MCF 10A (cell line): ENCODE measurements at regions not wholly inside any gene's neighbourhood (a gene's known extent, or its start where the extent isn't known, plus 50 kb on each side); places are given as distances from the start of the nearest gene placed in this dataset.

ENCODE experiments used
- BruUV-seq: library from RNA; stranded (reverse); fragments of 400-500 nt; replicated peaks from 2 replicates; lab custom pipeline; 2021; lab: Mats Ljungman, UMichigan
- CTCF ChIA-PET: fragments of 300-600 bp; sonication (Branson Sonifier 250); formaldehyde crosslinking; extraction: SDS; loops from one replicate; lab custom pipeline; 2021; ENCODE audit warnings: antibody characterized with exemption, inconsistent platforms; lab: Yijun Ruan, JAX
- POLR2A ChIA-PET: fragments of 300-600, 350-650 bp; sonication (Branson Sonifier 250); formaldehyde crosslinking; extraction: SDS; loops from one replicate; lab custom pipeline; 2020; ENCODE audit warnings: antibody characterized with exemption, inconsistent platforms; lab: Yijun Ruan, JAX
- DNase-seq: peaks from one replicate; pipeline ENCODE4 v3.0.0-alpha.2; 2018; ENCODE audit not compliant: unreplicated experiment
- H3K27ac Mint-ChIP-seq: one replicate; pipeline ENCODE4 v1.8.0; 2022; ENCODE audit warnings: mild to moderate bottlenecking, low read depth, mixed read lengths; ENCODE audit not compliant: unreplicated experiment
- H3K27me3 Mint-ChIP-seq: one replicate; pipeline ENCODE4 v1.8.0; 2022; ENCODE audit warnings: mixed read lengths; ENCODE audit not compliant: insufficient read depth, unreplicated experiment
- H3K36me3 Mint-ChIP-seq: one replicate; pipeline ENCODE4 v1.8.0; 2022; ENCODE audit warnings: mild to moderate bottlenecking, moderate library complexity, mixed read lengths; ENCODE audit not compliant: insufficient read depth, unreplicated experiment
- H3K4me1 Mint-ChIP-seq: one replicate; pipeline ENCODE4 v1.8.0; 2022; ENCODE audit warnings: mixed read lengths; ENCODE audit not compliant: insufficient read depth, unreplicated experiment
- H3K4me3 Mint-ChIP-seq: one replicate; pipeline ENCODE4 v1.8.0; 2022; ENCODE audit warnings: mild to moderate bottlenecking, moderate library complexity, mixed read lengths; ENCODE audit not compliant: unreplicated experiment
- H3K9me3 Mint-ChIP-seq: one replicate; pipeline ENCODE4 v1.8.0; 2022; ENCODE audit warnings: mixed read lengths; ENCODE audit not compliant: unreplicated experiment
- intact Hi-C: fragments of 100-400 bp; cut with micrococcal nuclease; formaldehyde crosslinking; loops from 2 replicates; pipeline ENCODE4 v1.14.1; 2022
- TF ChIP-seq, protein P1 (sequence below): fragments of 200-600 bp; IDR thresholded peaks from one replicate; pipeline ENCODE4 v1.8.0; 2022; ENCODE audit warnings: antibody characterized with exemption, mild to moderate bottlenecking; ENCODE audit not compliant: unreplicated experiment

DNA sequence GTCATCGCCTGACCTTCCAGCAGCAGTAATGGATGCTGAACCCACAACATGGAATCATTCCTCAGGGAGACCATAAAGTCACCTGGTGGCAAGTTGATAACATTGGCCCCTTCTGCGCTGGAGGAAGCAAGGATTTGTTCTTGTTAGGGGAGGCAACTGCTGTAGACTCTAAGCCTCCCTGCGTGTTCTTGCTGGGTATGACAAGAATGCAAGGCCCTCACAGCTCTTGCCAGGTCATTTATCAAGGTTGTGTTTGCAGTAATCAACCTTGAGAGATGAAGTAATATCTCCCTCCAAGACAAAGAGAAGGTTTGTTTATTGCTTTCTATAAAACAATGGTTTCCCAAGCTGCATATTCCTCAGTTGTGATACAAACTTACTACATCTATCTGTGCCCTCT, 80.9 kb downstream of the PERP start:
- no peaks in the 10 kb centered on the region for H3K9me3 Mint-ChIP-seq
- TF ChIP-seq, protein P1, sequence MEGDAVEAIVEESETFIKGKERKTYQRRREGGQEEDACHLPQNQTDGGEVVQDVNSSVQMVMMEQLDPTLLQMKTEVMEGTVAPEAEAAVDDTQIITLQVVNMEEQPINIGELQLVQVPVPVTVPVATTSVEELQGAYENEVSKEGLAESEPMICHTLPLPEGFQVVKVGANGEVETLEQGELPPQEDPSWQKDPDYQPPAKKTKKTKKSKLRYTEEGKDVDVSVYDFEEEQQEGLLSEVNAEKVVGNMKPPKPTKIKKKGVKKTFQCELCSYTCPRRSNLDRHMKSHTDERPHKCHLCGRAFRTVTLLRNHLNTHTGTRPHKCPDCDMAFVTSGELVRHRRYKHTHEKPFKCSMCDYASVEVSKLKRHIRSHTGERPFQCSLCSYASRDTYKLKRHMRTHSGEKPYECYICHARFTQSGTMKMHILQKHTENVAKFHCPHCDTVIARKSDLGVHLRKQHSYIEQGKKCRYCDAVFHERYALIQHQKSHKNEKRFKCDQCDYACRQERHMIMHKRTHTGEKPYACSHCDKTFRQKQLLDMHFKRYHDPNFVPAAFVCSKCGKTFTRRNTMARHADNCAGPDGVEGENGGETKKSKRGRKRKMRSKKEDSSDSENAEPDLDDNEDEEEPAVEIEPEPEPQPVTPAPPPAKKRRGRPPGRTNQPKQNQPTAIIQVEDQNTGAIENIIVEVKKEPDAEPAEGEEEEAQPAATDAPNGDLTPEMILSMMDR: no peak
- H3K4me1 Mint-ChIP-seq: peaks cover 23% of the 10 kb centered on the region
- ChIA-PET POLR2A (interaction anchor here (2.9 to 10.9 kb wide), 3 partner anchors 13 to 62 kb away, joined by 12 to 506 read pairs (median 247); no protein-coding TSS in a partner anchor), CTCF (interaction anchor here (1.2 to 13.4 kb wide), 2 partner anchors 10 to 20 kb away, joined by 3 to 208 read pairs; no protein-coding TSS in a partner anchor)
- no peak for DNase-seq
- H3K36me3 Mint-ChIP-seq: no peaks in the 10 kb centered on the region
- intact Hi-C loops: no loop called here
- no peak overlapping the region for H3K27ac Mint-ChIP-seq
- no TSS peak for BruUV-seq
- H3K27me3 Mint-ChIP-seq: no peaks in the 10 kb centered on the region
- H3K4me3 Mint-ChIP-seq: no peak overlapping the region

DNA sequence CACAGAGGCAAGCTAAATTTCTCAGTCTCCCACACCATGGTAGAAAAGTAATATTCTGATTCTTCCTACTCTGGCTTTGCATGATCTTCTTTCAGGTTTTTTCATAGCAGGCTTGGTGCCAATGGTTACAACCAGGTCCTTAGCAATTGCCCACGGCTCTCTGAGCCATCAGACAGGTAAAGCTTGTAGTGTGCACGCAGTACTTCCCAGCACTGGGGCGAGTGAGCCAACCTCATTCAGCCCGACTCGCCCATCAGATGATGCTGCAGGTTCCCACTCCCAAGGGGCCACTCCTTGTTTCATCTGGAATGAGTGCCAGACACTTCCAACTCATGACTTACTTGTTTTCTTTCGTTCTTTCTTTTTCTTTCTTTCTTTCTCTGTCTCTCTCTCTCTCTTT, 78.3 kb downstream of the PERP start:
- Mint-ChIP-seq H3K36me3 (peaks cover 6% of the 10 kb centered on the region), H3K4me1 (peaks cover 42% of the 10 kb centered on the region), H3K27ac (peak overlapping the region; percentile 52), H3K9me3 (no peaks in the 10 kb centered on the region), H3K4me3 (peak overlapping the region; percentile 14), H3K27me3 (no peaks in the 10 kb centered on the region)
- TF ChIP-seq, protein P1: no peak
- DNase-seq: peak; percentile 85
- POLR2A ChIA-PET: interaction anchor here (0.6 to 10.9 kb wide), 13 partner anchors 9 to 664 kb away, joined by 3 to 717 read pairs (median 11); partner anchors contain the start of gene PERP
- CTCF ChIA-PET: interaction anchor here (0.7 to 13.4 kb wide), 3 partner anchors 22 to 126 kb away, joined by 5 to 208 read pairs (median 6); no protein-coding TSS in a partner anchor
- BruUV-seq: no TSS peak
- intact Hi-C loops: no loop called here

DNA sequence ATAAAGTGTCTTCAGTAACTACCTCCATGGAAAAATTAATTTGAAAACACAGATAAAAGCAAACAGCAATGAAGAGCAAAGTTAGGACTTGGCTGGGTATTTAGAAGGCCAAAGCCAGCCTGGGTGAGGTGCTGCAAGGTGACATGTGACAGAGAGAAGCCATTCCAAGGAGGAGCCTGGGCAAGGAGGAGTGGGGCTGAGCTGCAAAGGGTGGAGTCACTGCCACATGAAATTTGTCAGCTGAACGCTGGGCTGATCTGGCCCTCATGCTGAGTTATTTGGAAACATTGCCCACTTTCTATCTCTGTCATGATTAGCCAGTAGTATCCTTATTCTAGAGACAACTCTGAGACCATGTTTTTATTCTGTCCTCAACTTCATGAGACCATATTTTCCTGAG, 76.3 kb downstream of the PERP start:
- Mint-ChIP-seq H3K27me3 (no peaks in the 10 kb centered on the region), H3K9me3 (no peaks in the 10 kb centered on the region), H3K4me3 (peak overlapping the region; percentile 55), H3K4me1 (peaks cover 56% of the 10 kb centered on the region), H3K36me3 (peaks cover 6% of the 10 kb centered on the region), H3K27ac (peak overlapping the region; percentile 91)
- DNase-seq: peak; percentile 59
- TF ChIP-seq, protein P1: no peak
- ChIA-PET POLR2A (interaction anchor here (0.7 to 10.9 kb wide), 26 partner anchors 10 to 1345 kb away, joined by 3 to 717 read pairs (median 6); partner anchors contain the start of genes HEBP2, PERP and TNFAIP3), CTCF (interaction anchor here (1.0 to 13.4 kb wide), 5 partner anchors 24 to 326 kb away, joined by 3 to 208 read pairs (median 6); no protein-coding TSS in a partner anchor)
- intact Hi-C loops: loop anchor here (2.0 kb wide), 1 partner anchor 76 kb away; the partner anchor contains the start of gene PERP
- BruUV-seq: TSS peak; percentile 60

DNA sequence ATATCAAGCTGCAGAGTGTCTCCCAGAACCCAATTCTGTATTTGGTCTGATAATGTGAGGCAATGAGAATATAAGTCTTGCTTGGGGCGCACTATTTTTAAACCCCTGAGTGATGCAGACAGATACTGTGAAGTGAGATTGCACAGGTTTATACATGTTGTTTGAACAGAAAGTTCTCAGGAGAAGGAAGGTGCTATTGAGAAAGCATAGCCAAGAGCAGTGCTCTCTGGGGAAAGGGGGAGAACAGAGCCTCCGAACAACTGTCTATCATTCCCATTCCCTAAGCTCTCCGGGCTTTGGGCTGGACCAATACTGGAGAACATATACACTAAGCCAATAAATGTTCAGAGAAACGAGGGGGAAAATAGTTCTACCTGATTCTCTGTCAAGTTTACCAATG, 75.8 kb downstream of the PERP start:
- Mint-ChIP-seq H3K36me3 (peaks cover 6% of the 10 kb centered on the region), H3K27me3 (no peaks in the 10 kb centered on the region), H3K4me3 (peak overlapping the region; percentile 55), H3K27ac (peak overlapping the region; percentile 91), H3K4me1 (peaks cover 61% of the 10 kb centered on the region), H3K9me3 (no peaks in the 10 kb centered on the region)
- TF ChIP-seq, protein P1: no peak
- POLR2A ChIA-PET: interaction anchor here (0.7 to 10.9 kb wide), 29 partner anchors 10 to 1344 kb away, joined by 3 to 717 read pairs (median 6); partner anchors contain the start of genes HEBP2, PERP and TNFAIP3
- CTCF ChIA-PET: interaction anchor here (0.7 to 13.4 kb wide), 8 partner anchors 13 to 327 kb away, joined by 3 to 208 read pairs (median 5); no protein-coding TSS in a partner anchor
- BruUV-seq: no TSS peak
- DNase-seq: peak; percentile 92
- intact Hi-C loops: loop anchor here (2.0 kb wide), 1 partner anchor 75 kb away; the partner anchor contains the start of gene PERP
